ENCODE measurements at regions not wholly inside any gene's neighbourhood (a gene's known extent, or its start where the extent isn't known, plus 50 kb on each side); places are given as distances from the start of the nearest gene placed in this dataset.

DNA sequence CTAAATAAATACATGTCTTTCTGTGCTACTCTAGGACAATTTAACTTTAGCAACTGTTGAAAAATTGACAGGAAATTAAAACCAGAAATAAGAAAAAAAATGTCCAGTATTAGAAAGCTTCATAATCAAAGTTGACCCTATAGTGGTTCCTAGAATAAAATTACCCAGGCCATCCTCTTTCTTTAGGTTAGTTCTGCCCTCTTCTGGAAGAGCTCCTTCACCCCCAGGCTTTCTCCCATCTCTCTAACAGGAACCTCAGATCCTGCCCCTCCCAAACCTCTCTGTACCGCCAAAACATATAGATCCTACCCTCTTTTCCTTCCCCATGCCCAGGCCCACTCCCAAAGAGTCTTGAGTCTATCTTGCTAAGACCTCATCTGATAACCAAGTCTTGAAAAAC, 159.4 kb upstream of the CDK1 start:
- TF ChIP-seq, protein P1, sequence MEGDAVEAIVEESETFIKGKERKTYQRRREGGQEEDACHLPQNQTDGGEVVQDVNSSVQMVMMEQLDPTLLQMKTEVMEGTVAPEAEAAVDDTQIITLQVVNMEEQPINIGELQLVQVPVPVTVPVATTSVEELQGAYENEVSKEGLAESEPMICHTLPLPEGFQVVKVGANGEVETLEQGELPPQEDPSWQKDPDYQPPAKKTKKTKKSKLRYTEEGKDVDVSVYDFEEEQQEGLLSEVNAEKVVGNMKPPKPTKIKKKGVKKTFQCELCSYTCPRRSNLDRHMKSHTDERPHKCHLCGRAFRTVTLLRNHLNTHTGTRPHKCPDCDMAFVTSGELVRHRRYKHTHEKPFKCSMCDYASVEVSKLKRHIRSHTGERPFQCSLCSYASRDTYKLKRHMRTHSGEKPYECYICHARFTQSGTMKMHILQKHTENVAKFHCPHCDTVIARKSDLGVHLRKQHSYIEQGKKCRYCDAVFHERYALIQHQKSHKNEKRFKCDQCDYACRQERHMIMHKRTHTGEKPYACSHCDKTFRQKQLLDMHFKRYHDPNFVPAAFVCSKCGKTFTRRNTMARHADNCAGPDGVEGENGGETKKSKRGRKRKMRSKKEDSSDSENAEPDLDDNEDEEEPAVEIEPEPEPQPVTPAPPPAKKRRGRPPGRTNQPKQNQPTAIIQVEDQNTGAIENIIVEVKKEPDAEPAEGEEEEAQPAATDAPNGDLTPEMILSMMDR (IDR thresholded peaks at IDR 0.05) = no peak
- no peak for TF ChIP-seq POLR2A (IDR thresholded peaks at IDR 0.05)
